Embryonic facial prominence (tissue), 1 donor: ENCODE measurements at regions not wholly inside any gene's neighbourhood (a gene's known extent, or its start where the extent isn't known, plus 50 kb on each side); places are given as distances from the start of the nearest gene placed in this dataset.
"Not testable (repeated sequence)": the region's sequence is repeated elsewhere in the genome, so short reads cannot be mapped to it uniquely, and the experiment has no call there.

Experiments used
- DNase-seq: peaks from one replicate; pipeline ENCODE4 v3.0.0-alpha.2; 2016; ENCODE audit errors: extremely low spot score

GRCh38 chr1:199522338-199522737 is 505.2 kb upstream of the NR5A2 start:
- no peak for DNase-seq

- DNase-seq: no peak
These were observed 504.6 kb upstream of the NR5A2 start for GRCh38 chr1:199522936-199523335.

- DNase-seq: no peak
These were observed 498.2 kb upstream of the NR5A2 start for GRCh38 chr1:199529324-199529723.

- DNase-seq: not testable (repeated sequence)
These were observed 494.1 kb upstream of the NR5A2 start for GRCh38 chr1:199533361-199533760.

GRCh38 chr1:199545780-199546179 is 481.7 kb upstream of the NR5A2 start:
- DNase-seq: no peak

- no peak for DNase-seq
These were observed 481.2 kb upstream of the NR5A2 start for GRCh38 chr1:199546323-199546722.

GRCh38 chr1:199549421-199549820 is 478.1 kb upstream of the NR5A2 start:
- no peak for DNase-seq

- peak; percentile 51 for DNase-seq
These were observed 477.1 kb upstream of the NR5A2 start for GRCh38 chr1:199550199-199551065.

- peak; percentile 47 for DNase-seq
These were observed 475.4 kb upstream of the NR5A2 start for GRCh38 chr1:199551967-199552565.

- no peak for DNase-seq
These were observed 474.4 kb upstream of the NR5A2 start for GRCh38 chr1:199553104-199553503.

GRCh38 chr1:199561334-199561733 is 466.2 kb upstream of the NR5A2 start:
- DNase-seq: no peak

GRCh38 chr1:199573047-199573446 is 454.5 kb upstream of the NR5A2 start:
- DNase-seq: no peak

- no peak for DNase-seq
These were observed 452.6 kb upstream of the NR5A2 start for GRCh38 chr1:199574950-199575349.

- DNase-seq: no peak
These were observed 447.2 kb upstream of the NR5A2 start for GRCh38 chr1:199580300-199580699.

- DNase-seq: no peak
These were observed 442.1 kb upstream of the NR5A2 start for GRCh38 chr1:199585392-199585791.

GRCh38 chr1:199590708-199591107 is 436.8 kb upstream of the NR5A2 start:
- DNase-seq: no peak

- DNase-seq: no peak
These were observed 436.0 kb upstream of the NR5A2 start for GRCh38 chr1:199591468-199591867.

- no peak for DNase-seq
These were observed 434.0 kb upstream of the NR5A2 start for GRCh38 chr1:199593475-199593874.

- DNase-seq: not testable (repeated sequence)
These were observed 431.1 kb upstream of the NR5A2 start for GRCh38 chr1:199596448-199596847.

- no peak for DNase-seq
These were observed 430.4 kb upstream of the NR5A2 start for GRCh38 chr1:199597152-199597551.

GRCh38 chr1:199608414-199608813 is 419.1 kb upstream of the NR5A2 start:
- no peak for DNase-seq

GRCh38 chr1:199612976-199613774 is 414.3 kb upstream of the NR5A2 start:
- no peak for DNase-seq
